ENCODE measurements at regions not wholly inside any gene's neighbourhood (a gene's known extent, or its start where the extent isn't known, plus 50 kb on each side); places are given as distances from the start of the nearest gene placed in this dataset.

GRCh38 chr12:113641426-113642030 lies 169.9 kb upstream of the LHX5 start:
- ATAC-seq = no peak; a peak in 1 of 6 replicates
- TF ChIP-seq ZC3H11A (IDR thresholded peaks at IDR 0.05) = no peak
- TF ChIP-seq CBX2 (IDR thresholded peaks at IDR 0.05; ENCODE audit: borderline replicate concordance, low read depth) = no peak
- TF ChIP-seq ZNF302 (CRISPR knock-in tag; IDR thresholded peaks at IDR 0.05) = no peak
- TF ChIP-seq NFE2L2 (conservative IDR thresholded peaks at IDR 0.05; ENCODE audit: low read length) = no peak
- TF ChIP-seq HDAC2 (IDR thresholded peaks at IDR 0.05) = no peak
- TF ChIP-seq, protein P1, sequence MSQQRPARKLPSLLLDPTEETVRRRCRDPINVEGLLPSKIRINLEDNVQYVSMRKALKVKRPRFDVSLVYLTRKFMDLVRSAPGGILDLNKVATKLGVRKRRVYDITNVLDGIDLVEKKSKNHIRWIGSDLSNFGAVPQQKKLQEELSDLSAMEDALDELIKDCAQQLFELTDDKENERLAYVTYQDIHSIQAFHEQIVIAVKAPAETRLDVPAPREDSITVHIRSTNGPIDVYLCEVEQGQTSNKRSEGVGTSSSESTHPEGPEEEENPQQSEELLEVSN (IDR thresholded peaks at IDR 0.05; ENCODE audit: borderline replicate concordance, low read depth) = no peak
- no peak for TF ChIP-seq PBX3 (IDR thresholded peaks at IDR 0.05)
- TF ChIP-seq, protein P2, sequence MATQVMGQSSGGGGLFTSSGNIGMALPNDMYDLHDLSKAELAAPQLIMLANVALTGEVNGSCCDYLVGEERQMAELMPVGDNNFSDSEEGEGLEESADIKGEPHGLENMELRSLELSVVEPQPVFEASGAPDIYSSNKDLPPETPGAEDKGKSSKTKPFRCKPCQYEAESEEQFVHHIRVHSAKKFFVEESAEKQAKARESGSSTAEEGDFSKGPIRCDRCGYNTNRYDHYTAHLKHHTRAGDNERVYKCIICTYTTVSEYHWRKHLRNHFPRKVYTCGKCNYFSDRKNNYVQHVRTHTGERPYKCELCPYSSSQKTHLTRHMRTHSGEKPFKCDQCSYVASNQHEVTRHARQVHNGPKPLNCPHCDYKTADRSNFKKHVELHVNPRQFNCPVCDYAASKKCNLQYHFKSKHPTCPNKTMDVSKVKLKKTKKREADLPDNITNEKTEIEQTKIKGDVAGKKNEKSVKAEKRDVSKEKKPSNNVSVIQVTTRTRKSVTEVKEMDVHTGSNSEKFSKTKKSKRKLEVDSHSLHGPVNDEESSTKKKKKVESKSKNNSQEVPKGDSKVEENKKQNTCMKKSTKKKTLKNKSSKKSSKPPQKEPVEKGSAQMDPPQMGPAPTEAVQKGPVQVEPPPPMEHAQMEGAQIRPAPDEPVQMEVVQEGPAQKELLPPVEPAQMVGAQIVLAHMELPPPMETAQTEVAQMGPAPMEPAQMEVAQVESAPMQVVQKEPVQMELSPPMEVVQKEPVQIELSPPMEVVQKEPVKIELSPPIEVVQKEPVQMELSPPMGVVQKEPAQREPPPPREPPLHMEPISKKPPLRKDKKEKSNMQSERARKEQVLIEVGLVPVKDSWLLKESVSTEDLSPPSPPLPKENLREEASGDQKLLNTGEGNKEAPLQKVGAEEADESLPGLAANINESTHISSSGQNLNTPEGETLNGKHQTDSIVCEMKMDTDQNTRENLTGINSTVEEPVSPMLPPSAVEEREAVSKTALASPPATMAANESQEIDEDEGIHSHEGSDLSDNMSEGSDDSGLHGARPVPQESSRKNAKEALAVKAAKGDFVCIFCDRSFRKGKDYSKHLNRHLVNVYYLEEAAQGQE (IDR thresholded peaks at IDR 0.05) = no peak
- TF ChIP-seq, protein P3, sequence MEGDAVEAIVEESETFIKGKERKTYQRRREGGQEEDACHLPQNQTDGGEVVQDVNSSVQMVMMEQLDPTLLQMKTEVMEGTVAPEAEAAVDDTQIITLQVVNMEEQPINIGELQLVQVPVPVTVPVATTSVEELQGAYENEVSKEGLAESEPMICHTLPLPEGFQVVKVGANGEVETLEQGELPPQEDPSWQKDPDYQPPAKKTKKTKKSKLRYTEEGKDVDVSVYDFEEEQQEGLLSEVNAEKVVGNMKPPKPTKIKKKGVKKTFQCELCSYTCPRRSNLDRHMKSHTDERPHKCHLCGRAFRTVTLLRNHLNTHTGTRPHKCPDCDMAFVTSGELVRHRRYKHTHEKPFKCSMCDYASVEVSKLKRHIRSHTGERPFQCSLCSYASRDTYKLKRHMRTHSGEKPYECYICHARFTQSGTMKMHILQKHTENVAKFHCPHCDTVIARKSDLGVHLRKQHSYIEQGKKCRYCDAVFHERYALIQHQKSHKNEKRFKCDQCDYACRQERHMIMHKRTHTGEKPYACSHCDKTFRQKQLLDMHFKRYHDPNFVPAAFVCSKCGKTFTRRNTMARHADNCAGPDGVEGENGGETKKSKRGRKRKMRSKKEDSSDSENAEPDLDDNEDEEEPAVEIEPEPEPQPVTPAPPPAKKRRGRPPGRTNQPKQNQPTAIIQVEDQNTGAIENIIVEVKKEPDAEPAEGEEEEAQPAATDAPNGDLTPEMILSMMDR (IDR thresholded peaks at IDR 0.05) = no peak
- no peak for TF ChIP-seq KDM1A (IDR thresholded peaks at IDR 0.05; ENCODE audit: low read depth)
- TF ChIP-seq, protein P4, sequence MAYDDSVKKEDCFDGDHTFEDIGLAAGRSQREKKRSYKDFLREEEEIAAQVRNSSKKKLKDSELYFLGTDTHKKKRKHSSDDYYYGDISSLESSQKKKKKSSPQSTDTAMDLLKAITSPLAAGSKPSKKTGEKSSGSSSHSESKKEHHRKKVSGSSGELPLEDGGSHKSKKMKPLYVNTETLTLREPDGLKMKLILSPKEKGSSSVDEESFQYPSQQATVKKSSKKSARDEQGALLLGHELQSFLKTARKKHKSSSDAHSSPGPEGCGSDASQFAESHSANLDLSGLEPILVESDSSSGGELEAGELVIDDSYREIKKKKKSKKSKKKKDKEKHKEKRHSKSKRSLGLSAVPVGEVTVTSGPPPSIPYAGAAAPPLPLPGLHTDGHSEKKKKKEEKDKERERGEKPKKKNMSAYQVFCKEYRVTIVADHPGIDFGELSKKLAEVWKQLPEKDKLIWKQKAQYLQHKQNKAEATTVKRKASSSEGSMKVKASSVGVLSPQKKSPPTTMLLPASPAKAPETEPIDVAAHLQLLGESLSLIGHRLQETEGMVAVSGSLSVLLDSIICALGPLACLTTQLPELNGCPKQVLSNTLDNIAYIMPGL (CRISPR knock-in tag; IDR thresholded peaks at IDR 0.05; ENCODE audit: borderline replicate concordance) = no peak
- no peak for TF ChIP-seq SMC3 (IDR thresholded peaks at IDR 0.05)
- TF ChIP-seq NR3C1 (IDR thresholded peaks at IDR 0.05) = no peak
- TF ChIP-seq RNF2 (IDR thresholded peaks at IDR 0.05; ENCODE audit: borderline replicate concordance, low read depth) = no peak
- no peak for TF ChIP-seq FOXS1 (CRISPR knock-in tag; IDR thresholded peaks at IDR 0.05)
- no peak overlapping the region for H3K4me3 ChIP-seq
- no peak overlapping the region for H3K4me2 ChIP-seq
- no peak overlapping the region for H3K27ac ChIP-seq
- DNase-seq (ENCODE audit: low read depth in 1 of 2, low spot score in 1 of 2) = no peak
- FAIRE-seq = no peak
- H3K4me1 ChIP-seq = no peaks in the 10 kb centered on the region
- ChIA-PET CTCF (interaction anchor here (0.6 kb wide), 1 partner anchor 20 kb away, joined by 3 read pairs; no protein-coding TSS in a partner anchor), POLR2A (no interaction called here)
- no peaks in the 10 kb centered on the region for H3K9me3 ChIP-seq
- 36% methylated on average over 11 of the region's 11 CpGs for WGBS (ENCODE audit: missing lambda C conversion rate)

GRCh38 chr12:113640837-113641236 lies 169.2 kb upstream of the LHX5 start:
- Histone ChIP-seq H3K27ac (no peak overlapping the region), H3K4me2 (no peak overlapping the region), H3K9me3 (no peaks in the 10 kb centered on the region), H3K4me1 (no peaks in the 10 kb centered on the region), H3K4me3 (no peak overlapping the region)
- ChIA-PET POLR2A (no interaction called here), CTCF (interaction anchor here (0.6 kb wide), 1 partner anchor 20 kb away, joined by 3 read pairs; no protein-coding TSS in a partner anchor)
- FAIRE-seq = no peak
- WGBS (ENCODE audit: missing lambda C conversion rate) = 25% methylated on average over 5 of the region's 5 CpGs
- DNase-seq (ENCODE audit: low read depth in 1 of 2, low spot score in 1 of 2) = no peak
- ATAC-seq = no peak
- TF ChIP-seq PBX3 (IDR thresholded peaks at IDR 0.05) (no peak), SREBF2 (IDR thresholded peaks at IDR 0.05) (no peak), BCL3 (IDR thresholded peaks at IDR 0.05) (no peak)
- TF ChIP-seq, protein P2 (IDR thresholded peaks at IDR 0.05) = no peak
- TF ChIP-seq, protein P4 (CRISPR knock-in tag; IDR thresholded peaks at IDR 0.05; ENCODE audit: borderline replicate concordance) = no peak
